SW480 (cell line): ENCODE measurements at regions not wholly inside any gene's neighbourhood (a gene's known extent, or its start where the extent isn't known, plus 50 kb on each side); places are given as distances from the start of the nearest gene placed in this dataset.

ENCODE experiments used
- DNase-seq: peaks from one replicate; pipeline ENCODE4 v3.0.0-alpha.2; 2016; ENCODE audit warnings: low spot score

- DNase-seq: no peak
These were observed 84.8 kb upstream of the ZNF827 start for GRCh38 chr4:146023334-146023967.

- no peak for DNase-seq
These were observed 83.9 kb upstream of the ZNF827 start for GRCh38 chr4:146022541-146022940.

GRCh38 chr4:146018247-146018646 is 79.6 kb upstream of the ZNF827 start:
- DNase-seq: no peak

GRCh38 chr4:146004730-146005129 is 66.1 kb upstream of the ZNF827 start:
- DNase-seq: no peak

- no peak for DNase-seq
These were observed 50.0 kb upstream of the ZNF827 start for GRCh38 chr4:145988628-145989027.
